ENCODE measurements at regions not wholly inside any gene's neighbourhood (a gene's known extent, or its start where the extent isn't known, plus 50 kb on each side); places are given as distances from the start of the nearest gene placed in this dataset.

DNA sequence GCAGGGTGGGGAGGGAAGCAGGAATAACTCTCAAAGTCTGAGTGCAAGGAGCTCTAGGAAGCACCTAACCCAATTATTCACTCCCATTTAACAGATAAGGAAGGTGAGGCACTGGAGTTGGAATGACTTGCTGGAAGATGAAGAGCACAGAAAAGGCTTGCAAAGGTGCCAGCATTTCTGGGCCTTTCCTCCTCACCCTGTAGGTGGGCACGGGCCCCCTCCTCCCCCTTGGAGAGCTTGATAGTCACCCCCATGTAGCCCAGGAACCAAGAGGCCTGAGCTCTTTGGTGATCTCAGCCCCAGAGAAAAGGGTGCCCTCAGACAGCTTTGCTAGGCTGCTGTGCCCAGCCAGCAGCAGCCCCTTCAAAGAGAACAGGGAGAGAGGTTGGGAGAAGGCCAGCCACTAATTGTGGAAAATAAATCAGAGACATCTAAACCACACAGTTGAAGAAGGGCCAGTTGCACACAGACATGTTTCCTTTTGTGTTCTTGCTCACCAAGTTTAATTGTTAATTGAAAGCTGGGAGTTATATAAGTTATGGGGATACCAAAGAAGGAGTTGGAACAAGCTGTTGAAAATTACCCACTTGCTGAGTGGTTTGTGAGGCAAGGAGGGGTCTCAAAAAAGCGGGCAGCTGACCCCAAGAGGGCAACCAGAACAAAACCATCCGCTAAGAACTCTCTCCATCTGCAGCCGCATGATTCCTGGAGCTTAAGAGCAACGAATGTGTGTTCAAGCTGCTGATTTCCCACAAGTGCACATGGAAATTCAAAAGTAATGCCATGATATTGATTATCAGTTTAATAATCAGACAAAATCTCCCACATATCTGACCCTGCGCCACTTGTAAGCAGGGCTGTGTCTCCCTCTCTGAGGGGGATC, 77.0 kb downstream of the MRPL14 start:
- H3K4me1 ChIP-seq (ENCODE audit: control insufficient read depth in 1 of 2, insufficient read depth in 2 of 2, low read length in 2 of 2), result peaks cover 26 to 36% of the 10 kb centered on the region in 2 donors
- peaks cover 49% of the 10 kb centered on the region for H3K4me1 Mint-ChIP-seq
- no peak overlapping the region for H3K4me2 ChIP-seq (replicated peaks; ENCODE audit: extremely low read depth, low read length, poor library complexity, severe bottlenecking)
- peak overlapping the region in 4 of 7 donors; percentile 12 to 77 (median 56) for H3K27ac Mint-ChIP-seq
- no peaks in the 10 kb centered on the region for H3K27me3 ChIP-seq (ENCODE audit: control insufficient read depth in 2 of 2, insufficient read depth in 2 of 2, low read length in 2 of 2)
- no peaks in the 10 kb centered on the region for H3K9me3 Mint-ChIP-seq
- no peak for TF ChIP-seq CTCF (IDR thresholded peaks at IDR 0.05)
- no peak overlapping the region for H2AFZ ChIP-seq (ENCODE audit: insufficient read depth, low read depth, low read length, poor library complexity, severe bottlenecking)
- no peaks in the 10 kb centered on the region for H4K20me1 ChIP-seq (ENCODE audit: insufficient read depth, low read length)
- no peak overlapping the region for H3K9ac ChIP-seq (ENCODE audit: insufficient read depth, low read length, poor library complexity, severe bottlenecking)
- no peaks in the 10 kb centered on the region for H3K79me2 ChIP-seq (ENCODE audit: insufficient read depth, low read length)
- no peak overlapping the region for H3K4me3 ChIP-seq (replicated peaks in 1 of 3; ENCODE audit: low read depth in 2 of 3, low read length in 3 of 3)
- no peaks in the 10 kb centered on the region for H3K9me3 ChIP-seq (replicated peaks in 1 of 2; ENCODE audit: control insufficient read depth in 1 of 2, insufficient read depth in 1 of 2, low read length in 2 of 2)
- H3K36me3 Mint-ChIP-seq, result peaks cover 0 to 3% of the 10 kb centered on the region in 2 donors
- intact Hi-C loops (cut with micrococcal nuclease), result no loop called here
- 100% methylated on average over 2 of the region's 6 CpGs for WGBS (ENCODE audit: insufficient coverage)
- H3K36me3 ChIP-seq (replicated peaks in 1 of 2; ENCODE audit: control insufficient read depth in 1 of 2, insufficient read depth in 2 of 2, low read length in 2 of 2), result no peaks in the 10 kb centered on the region
- no peak for DNase-seq
- peaks cover 3 to 13% (median 5%) of the 10 kb centered on the region in 3 donors for H3K27me3 Mint-ChIP-seq (ENCODE audit: low read depth in 3 of 3)
- no peak overlapping the region for H3K27ac ChIP-seq (ENCODE audit: low read depth in 1 of 2, low read length in 2 of 2)
- H3K4me3 Mint-ChIP-seq, result no peak overlapping the region

GRCh38 chr6:44049163-44049988, 77.9 kb downstream of the MRPL14 start:
- TF ChIP-seq CTCF (IDR thresholded peaks at IDR 0.05), result no peak

More at GRCh38 chr6:44049163-44049988, 77.9 kb downstream of the MRPL14 start:
- H3K4me1 ChIP-seq (ENCODE audit: control insufficient read depth in 1 of 2, insufficient read depth in 2 of 2, low read length in 2 of 2), result peaks cover 26 to 36% of the 10 kb centered on the region in 2 donors
- no peaks in the 10 kb centered on the region for H3K79me2 ChIP-seq (ENCODE audit: insufficient read depth, low read length)
- WGBS (ENCODE audit: insufficient coverage), result 77% methylated on average over 5 of the region's 6 CpGs
- H2AFZ ChIP-seq (ENCODE audit: insufficient read depth, low read depth, low read length, poor library complexity, severe bottlenecking), result peak overlapping the region; percentile 32
- H3K9me3 Mint-ChIP-seq, result no peaks in the 10 kb centered on the region
- H3K4me3 Mint-ChIP-seq, result peak overlapping the region in 1 of 2 donors; percentile 1
- no peak overlapping the region for H3K9ac ChIP-seq (ENCODE audit: insufficient read depth, low read length, poor library complexity, severe bottlenecking)
- no peaks in the 10 kb centered on the region for H3K36me3 ChIP-seq (replicated peaks in 1 of 2; ENCODE audit: control insufficient read depth in 1 of 2, insufficient read depth in 2 of 2, low read length in 2 of 2)
- peak overlapping the region; percentile 9 to 94 (median 78) for H3K27ac Mint-ChIP-seq
- no peaks in the 10 kb centered on the region for H3K27me3 ChIP-seq (ENCODE audit: control insufficient read depth in 2 of 2, insufficient read depth in 2 of 2, low read length in 2 of 2)
- H3K27me3 Mint-ChIP-seq (ENCODE audit: low read depth in 3 of 3), result peaks cover 3 to 13% (median 5%) of the 10 kb centered on the region in 3 donors
- H3K9me3 ChIP-seq (replicated peaks in 1 of 2; ENCODE audit: control insufficient read depth in 1 of 2, insufficient read depth in 1 of 2, low read length in 2 of 2), result no peaks in the 10 kb centered on the region
- H3K36me3 Mint-ChIP-seq, result peaks cover 0 to 3% of the 10 kb centered on the region in 2 donors
- peaks cover 44% of the 10 kb centered on the region for H3K4me1 Mint-ChIP-seq
- no peak overlapping the region for H3K4me3 ChIP-seq (replicated peaks in 1 of 3; ENCODE audit: low read depth in 2 of 3, low read length in 3 of 3)
- no peak overlapping the region for H3K4me2 ChIP-seq (replicated peaks; ENCODE audit: extremely low read depth, low read length, poor library complexity, severe bottlenecking)
- intact Hi-C loops (cut with micrococcal nuclease), result no loop called here
- no peaks in the 10 kb centered on the region for H4K20me1 ChIP-seq (ENCODE audit: insufficient read depth, low read length)
- peak; percentile 51 to 53 (median 51) for DNase-seq
- peak overlapping the region in 1 of 2 donors; percentile 55 for H3K27ac ChIP-seq (ENCODE audit: low read depth in 1 of 2, low read length in 2 of 2)

Measured in CD14-positive monocyte (primary cell).